Mucosa of stomach (tissue), 1 donor: ENCODE measurements at regions not wholly inside any gene's neighbourhood (a gene's known extent, or its start where the extent isn't known, plus 50 kb on each side); places are given as distances from the start of the nearest gene placed in this dataset.

Experiments used
- H3K27me3 ChIP-seq: one replicate; pipeline ENCODE4 v1.7.0; 2013; ENCODE audit warnings: mild to moderate bottlenecking, low read length; ENCODE audit not compliant: control insufficient read depth, insufficient read depth
- H3K36me3 ChIP-seq: one replicate; pipeline ENCODE4 v1.7.0; 2013; ENCODE audit warnings: low read length; ENCODE audit not compliant: control insufficient read depth, insufficient read depth
- H3K4me1 ChIP-seq: one replicate; pipeline ENCODE4 v1.7.0; 2013; ENCODE audit warnings: mild to moderate bottlenecking, low read length; ENCODE audit not compliant: control insufficient read depth, insufficient read depth
- H3K4me3 ChIP-seq: one replicate; pipeline ENCODE4 v1.7.0; 2013; ENCODE audit warnings: low read length
- H3K9ac ChIP-seq: one replicate; pipeline ENCODE4 v1.7.0; 2013; ENCODE audit warnings: mild to moderate bottlenecking, low read length, moderate library complexity
- H3K9me3 ChIP-seq: one replicate; pipeline ENCODE4 v1.7.0; 2013; ENCODE audit warnings: mild to moderate bottlenecking, low read length, moderate library complexity; ENCODE audit not compliant: control insufficient read depth
- donor health status: Pancreatic carcinoma.

DNA sequence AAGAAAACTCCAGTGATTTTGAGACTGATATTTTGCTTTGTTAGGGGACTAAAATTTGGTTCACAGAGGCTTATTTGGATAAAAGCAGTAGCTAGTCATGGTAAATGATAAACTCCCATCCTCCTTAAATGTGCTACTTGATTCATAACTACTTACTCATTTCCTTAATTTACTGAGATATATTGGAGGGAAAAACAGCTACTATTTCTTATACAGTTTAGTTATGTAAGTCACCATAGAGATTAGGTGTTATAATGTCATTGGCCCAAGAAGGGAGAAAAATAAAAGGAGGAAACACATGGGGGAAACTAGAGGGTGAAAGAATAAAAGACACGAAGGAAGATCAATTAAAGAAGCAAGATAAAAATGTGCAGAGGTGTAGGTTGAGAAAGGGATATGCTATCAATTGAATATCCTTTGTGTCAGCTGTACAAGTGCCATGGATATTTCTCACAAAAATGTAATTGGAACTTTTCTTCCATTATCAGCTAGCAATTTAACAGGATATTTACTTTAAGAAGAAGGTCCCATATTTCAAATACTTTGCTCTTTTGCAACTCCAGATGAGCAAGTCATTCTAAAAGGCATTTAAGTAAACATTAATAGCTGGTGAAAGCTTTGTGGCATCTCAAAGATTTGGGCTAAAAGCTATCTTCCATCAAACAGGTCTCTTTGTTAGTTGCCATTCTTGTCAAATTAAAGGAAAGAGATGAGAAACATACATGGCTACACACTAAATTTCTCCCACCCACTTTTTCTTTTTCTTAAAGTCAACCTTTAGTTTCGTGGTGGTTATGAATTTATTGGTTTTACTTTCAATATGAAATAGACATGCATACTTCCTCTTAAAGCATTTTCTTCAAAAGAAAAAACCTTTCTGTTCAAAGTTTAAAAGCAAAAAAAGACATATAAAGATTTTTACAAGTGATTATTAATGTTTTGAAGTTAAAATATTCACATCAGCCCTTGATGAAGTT is 439.5 kb downstream of the CCER1 start:
- H3K36me3 ChIP-seq = no peaks in the 10 kb centered on the region
- no peak overlapping the region for H3K4me3 ChIP-seq
- H3K27me3 ChIP-seq = no peaks in the 10 kb centered on the region
- H3K9ac ChIP-seq = no peak overlapping the region
- no peaks in the 10 kb centered on the region for H3K4me1 ChIP-seq
- no peaks in the 10 kb centered on the region for H3K9me3 ChIP-seq

DNA sequence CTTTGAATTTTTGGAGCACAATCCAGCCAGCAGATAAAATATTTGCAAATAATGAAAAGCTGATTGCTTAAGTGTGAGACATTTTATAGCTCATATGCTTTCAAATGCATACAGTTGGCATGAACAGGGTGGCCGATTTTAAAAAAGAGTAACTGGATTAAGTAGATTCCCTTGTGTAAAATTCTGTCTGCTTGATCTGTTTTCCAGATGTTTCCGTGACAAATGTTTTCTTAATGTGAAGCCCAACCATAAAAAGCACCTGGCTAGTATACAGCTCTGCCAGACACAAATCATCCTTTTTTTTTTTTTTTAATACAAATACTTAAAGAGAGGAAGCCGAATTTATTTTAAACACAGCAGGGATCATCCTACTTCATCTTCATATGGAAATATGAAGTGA is 440.7 kb downstream of the CCER1 start:
- Histone ChIP-seq H3K4me3 (no peak overlapping the region), H3K9ac (no peak overlapping the region), H3K27me3 (no peaks in the 10 kb centered on the region), H3K4me1 (no peaks in the 10 kb centered on the region), H3K36me3 (no peaks in the 10 kb centered on the region), H3K9me3 (no peaks in the 10 kb centered on the region)

DNA sequence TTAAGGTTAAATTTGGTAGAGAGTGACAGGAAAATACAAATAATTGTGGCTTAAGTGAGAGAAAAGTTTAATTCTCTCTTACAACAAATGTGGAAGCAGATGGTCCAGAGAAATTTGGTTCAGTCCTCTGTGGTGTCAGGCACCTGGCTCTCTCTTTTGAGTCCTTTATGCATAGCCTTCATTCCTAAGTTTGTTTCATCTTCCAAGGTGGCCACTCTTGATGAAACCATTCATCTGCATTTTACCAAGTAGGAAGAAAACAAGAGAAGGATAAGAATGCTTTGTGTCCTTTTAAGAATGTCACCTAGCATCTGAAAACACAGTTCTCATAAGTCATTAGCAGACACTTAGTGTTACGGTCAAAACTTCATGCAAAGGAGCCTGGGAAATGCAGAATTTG is 442.5 kb downstream of the CCER1 start:
- Histone ChIP-seq H3K9ac (no peak overlapping the region), H3K4me1 (no peaks in the 10 kb centered on the region), H3K4me3 (no peak overlapping the region), H3K36me3 (no peaks in the 10 kb centered on the region), H3K9me3 (no peaks in the 10 kb centered on the region), H3K27me3 (no peaks in the 10 kb centered on the region)

DNA sequence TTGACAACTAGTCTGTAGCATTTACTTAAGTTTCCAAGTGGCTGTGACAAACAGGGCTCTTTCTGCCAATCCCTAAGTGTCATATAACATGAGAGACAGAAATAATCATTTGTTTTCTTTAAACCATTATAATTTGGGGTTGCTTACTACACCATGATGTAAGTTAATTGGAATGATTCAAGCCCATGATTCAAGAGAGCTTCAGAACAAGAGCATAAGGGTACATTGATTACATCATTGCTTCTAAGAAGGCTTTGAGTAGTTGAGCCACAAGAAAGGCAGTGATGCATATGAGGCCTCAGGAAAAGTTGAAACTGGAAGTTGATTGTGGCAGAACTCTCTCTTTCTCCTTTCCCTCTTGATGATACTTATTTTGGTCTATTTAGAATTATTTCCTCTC is 444.0 kb downstream of the CCER1 start:
- Histone ChIP-seq H3K9ac (no peak overlapping the region), H3K36me3 (no peaks in the 10 kb centered on the region), H3K4me1 (no peaks in the 10 kb centered on the region), H3K9me3 (no peaks in the 10 kb centered on the region), H3K4me3 (no peak overlapping the region), H3K27me3 (no peaks in the 10 kb centered on the region)

- Histone ChIP-seq H3K36me3 (no peaks in the 10 kb centered on the region), H3K27me3 (no peaks in the 10 kb centered on the region), H3K9ac (no peak overlapping the region), H3K9me3 (no peaks in the 10 kb centered on the region), H3K4me1 (no peaks in the 10 kb centered on the region), H3K4me3 (no peak overlapping the region)
Measured at GRCh38 chr12:90504806-90505205, 450.2 kb downstream of the CCER1 start.

DNA sequence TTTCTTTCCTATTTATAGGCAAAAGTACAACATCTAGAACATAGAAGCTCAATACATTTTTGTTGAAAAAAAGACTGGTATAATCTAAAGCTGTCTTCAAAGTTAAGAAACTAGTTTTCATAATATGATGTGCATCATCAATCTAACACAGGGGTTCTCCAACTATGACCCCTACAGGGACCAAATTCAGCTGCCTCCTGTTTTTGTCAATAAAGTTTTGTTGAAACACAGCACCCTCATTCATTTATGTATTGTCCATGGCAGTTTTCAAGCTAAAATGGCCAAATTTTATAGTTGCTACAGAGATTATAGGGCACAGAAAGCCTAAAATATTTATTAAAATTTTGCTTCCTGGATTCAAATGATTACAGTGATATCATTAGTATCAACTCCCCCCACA is 452.9 kb downstream of the CCER1 start:
- H3K4me1 ChIP-seq = no peaks in the 10 kb centered on the region
- H3K9ac ChIP-seq = no peak overlapping the region
- no peaks in the 10 kb centered on the region for H3K36me3 ChIP-seq
- no peak overlapping the region for H3K4me3 ChIP-seq
- no peaks in the 10 kb centered on the region for H3K27me3 ChIP-seq
- no peaks in the 10 kb centered on the region for H3K9me3 ChIP-seq

DNA sequence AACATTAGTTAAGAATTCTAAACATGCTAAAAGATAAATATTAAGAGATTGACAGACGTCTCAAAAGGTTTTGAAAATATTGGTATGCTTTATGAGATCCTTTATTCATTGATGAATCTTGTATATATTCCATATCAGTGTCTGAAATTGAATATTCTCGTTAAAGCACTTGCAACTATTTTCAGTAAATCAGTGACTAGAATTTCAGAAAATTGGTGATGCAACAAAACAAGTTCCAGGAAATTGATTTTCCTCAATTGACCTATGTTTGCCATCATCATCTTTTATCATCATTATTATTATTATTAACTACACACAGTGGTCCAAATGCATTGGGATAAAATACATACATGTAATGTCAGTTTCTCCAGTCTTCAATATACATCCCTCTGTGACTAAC is 453.6 kb downstream of the CCER1 start:
- H3K9ac ChIP-seq = no peak overlapping the region
- H3K4me3 ChIP-seq = no peak overlapping the region
- H3K27me3 ChIP-seq = no peaks in the 10 kb centered on the region
- no peaks in the 10 kb centered on the region for H3K36me3 ChIP-seq
- no peaks in the 10 kb centered on the region for H3K4me1 ChIP-seq
- H3K9me3 ChIP-seq = no peaks in the 10 kb centered on the region

- Histone ChIP-seq H3K27me3 (no peaks in the 10 kb centered on the region), H3K4me1 (no peaks in the 10 kb centered on the region)
Measured at GRCh38 chr12:90499795-90500194, 455.2 kb downstream of the CCER1 start.

GRCh38 chr12:90497923-90498545 is 456.9 kb downstream of the CCER1 start:
- no peak overlapping the region for H3K9ac ChIP-seq
- no peaks in the 10 kb centered on the region for H3K4me1 ChIP-seq
- H3K4me3 ChIP-seq = no peak overlapping the region
- H3K36me3 ChIP-seq = no peaks in the 10 kb centered on the region
- H3K27me3 ChIP-seq = no peaks in the 10 kb centered on the region
- no peaks in the 10 kb centered on the region for H3K9me3 ChIP-seq

More at GRCh38 chr12:90499795-90500194, 455.2 kb downstream of the CCER1 start:
- Histone ChIP-seq H3K4me3 (no peak overlapping the region), H3K9ac (no peak overlapping the region), H3K36me3 (no peaks in the 10 kb centered on the region), H3K9me3 (no peaks in the 10 kb centered on the region)

GRCh38 chr12:90490355-90490754 is 464.6 kb downstream of the CCER1 start:
- Histone ChIP-seq H3K9me3 (no peaks in the 10 kb centered on the region), H3K4me1 (no peaks in the 10 kb centered on the region), H3K36me3 (no peaks in the 10 kb centered on the region), H3K27me3 (no peaks in the 10 kb centered on the region), H3K4me3 (no peak overlapping the region), H3K9ac (no peak overlapping the region)

DNA sequence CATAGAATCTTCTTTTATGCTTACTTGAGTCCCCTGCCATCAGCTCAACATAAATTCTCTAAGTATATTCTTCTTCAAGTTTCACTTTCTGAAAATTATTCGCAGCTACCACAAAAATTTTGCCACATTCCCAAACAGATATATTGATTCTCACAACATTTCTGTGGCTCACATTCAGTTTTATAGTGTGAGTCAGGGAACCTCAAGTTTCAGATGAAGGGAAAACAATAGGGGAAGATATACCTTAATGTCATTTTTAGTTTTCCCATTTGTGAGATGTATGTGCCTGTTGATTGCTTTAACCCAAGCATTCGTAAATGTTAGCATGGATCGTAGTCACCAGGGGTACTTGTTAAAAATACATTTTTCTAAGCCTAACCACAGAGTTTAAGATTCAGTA is 465.8 kb downstream of the CCER1 start:
- no peaks in the 10 kb centered on the region for H3K36me3 ChIP-seq
- H3K4me3 ChIP-seq = no peak overlapping the region
- H3K27me3 ChIP-seq = no peaks in the 10 kb centered on the region
- H3K9me3 ChIP-seq = no peaks in the 10 kb centered on the region
- no peak overlapping the region for H3K9ac ChIP-seq
- H3K4me1 ChIP-seq = no peaks in the 10 kb centered on the region

GRCh38 chr12:90485560-90485959 is 469.4 kb downstream of the CCER1 start:
- Histone ChIP-seq H3K36me3 (no peaks in the 10 kb centered on the region), H3K9me3 (no peaks in the 10 kb centered on the region), H3K9ac (no peak overlapping the region), H3K4me3 (no peak overlapping the region), H3K4me1 (no peaks in the 10 kb centered on the region), H3K27me3 (no peaks in the 10 kb centered on the region)
